HL-60/S4 treated with retinoic acid at 250 ng/mL for 4 days and 3 days (cell line): ENCODE measurements at regions not wholly inside any gene's neighbourhood (a gene's known extent, or its start where the extent isn't known, plus 50 kb on each side); places are given as distances from the start of the nearest gene placed in this dataset.

Experiments used
- in situ Hi-C: fragments of 300-500 bp; cut with MboI; formaldehyde crosslinking; loops from 2 replicates; pipeline ENCODE4 v1.7.0; 2022; ENCODE audit warnings: low sequenced_read_pairs

GRCh38 chr15:31934821-31935220, 95.5 kb upstream of the CHRNA7 start:
- in situ Hi-C loops, result no loop called here

GRCh38 chr15:31953478-31953877, 76.8 kb upstream of the CHRNA7 start:
- in situ Hi-C loops, result no loop called here

- in situ Hi-C loops, result no loop called here
Measured at GRCh38 chr15:31954374-31955172, 75.7 kb upstream of the CHRNA7 start.

GRCh38 chr15:31955734-31956133, 74.6 kb upstream of the CHRNA7 start:
- in situ Hi-C loops, result no loop called here

GRCh38 chr15:31957581-31957980, 72.7 kb upstream of the CHRNA7 start:
- in situ Hi-C loops, result no loop called here

GRCh38 chr15:31964586-31965307, 65.6 kb upstream of the CHRNA7 start:
- in situ Hi-C loops, result no loop called here

GRCh38 chr15:31970007-31970406, 60.3 kb upstream of the CHRNA7 start:
- in situ Hi-C loops, result no loop called here

GRCh38 chr15:31973197-31973596, 57.1 kb upstream of the CHRNA7 start:
- in situ Hi-C loops, result no loop called here

- in situ Hi-C loops, result no loop called here
Measured at GRCh38 chr15:31974154-31974794, 56.0 kb upstream of the CHRNA7 start.

GRCh38 chr15:31974855-31975829, 55.2 kb upstream of the CHRNA7 start:
- in situ Hi-C loops, result no loop called here

GRCh38 chr15:31975830-31976229, 54.5 kb upstream of the CHRNA7 start:
- in situ Hi-C loops, result no loop called here

GRCh38 chr15:31977138-31977537, 53.2 kb upstream of the CHRNA7 start:
- in situ Hi-C loops, result no loop called here

GRCh38 chr15:31977812-31978661, 52.3 kb upstream of the CHRNA7 start:
- in situ Hi-C loops, result no loop called here
